ENCODE measurements at regions not wholly inside any gene's neighbourhood (a gene's known extent, or its start where the extent isn't known, plus 50 kb on each side); places are given as distances from the start of the nearest gene placed in this dataset.

DNA sequence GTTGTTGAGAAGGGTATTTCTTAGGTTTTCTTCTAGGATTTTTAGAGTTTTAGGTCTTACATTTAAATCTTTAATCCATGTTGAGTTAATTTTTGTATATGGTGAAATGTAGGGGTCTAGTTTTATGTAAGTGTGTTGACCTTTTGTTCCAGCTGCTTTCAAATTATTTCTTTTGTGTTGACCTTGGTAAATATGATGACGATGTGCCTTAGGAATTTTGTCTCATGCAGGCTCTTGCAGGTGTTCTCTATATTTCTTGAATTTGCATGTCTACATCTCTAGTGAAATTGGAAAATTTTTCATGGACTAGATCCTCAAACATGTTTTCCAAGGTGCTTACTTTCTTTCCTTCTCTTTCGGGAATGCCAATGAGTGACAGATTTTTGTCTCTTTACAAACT lies 1609.3 kb upstream of the ZEB2 start (continued):
- no peak for TF ChIP-seq JUND (IDR thresholded peaks at IDR 0.05)
- TF ChIP-seq EGR1 (IDR thresholded peaks at IDR 0.05; ENCODE audit: low read depth) = no peak

DNA sequence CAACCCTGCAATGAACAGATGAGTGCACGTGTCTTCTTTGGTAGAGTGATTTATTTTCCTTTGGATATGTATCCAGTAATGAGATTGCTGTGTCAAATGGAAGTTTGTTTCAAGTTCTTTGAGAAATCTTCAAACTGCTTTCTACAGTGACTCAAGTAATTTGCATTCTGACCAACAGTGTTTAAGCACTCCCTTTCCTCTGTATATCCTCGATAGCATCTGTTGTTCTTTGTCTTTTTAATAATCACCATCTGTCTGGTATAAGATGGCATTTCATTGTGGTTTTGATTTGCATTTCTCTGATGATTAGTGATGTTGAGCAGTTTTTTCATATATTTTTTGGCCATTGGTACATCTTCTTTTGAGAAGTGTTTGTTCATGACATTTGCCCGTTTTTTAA lies 1608.3 kb upstream of the ZEB2 start:
- CTCF ChIA-PET = no interaction called here

More for the DNA sequence above, 1608.3 kb upstream of the ZEB2 start:
- H3K4me2 ChIP-seq (ENCODE audit: low read length) = no peak overlapping the region
- intact Hi-C loops (cut with micrococcal nuclease) = loop anchor here (5.0 kb wide), 1 partner anchor 41 kb away; no protein-coding TSS in a partner anchor
- no peak overlapping the region for H3K27ac ChIP-seq (ENCODE audit: low read depth, low read length)
- no peaks in the 10 kb centered on the region for H3K36me3 ChIP-seq (ENCODE audit: control insufficient read depth in 1 of 2, insufficient read depth in 2 of 2, low read length in 2 of 2)
- no peaks in the 10 kb centered on the region for H3K79me2 ChIP-seq (ENCODE audit: insufficient read depth, low read length)
- RAD21 ChIA-PET (ENCODE audit: low non-redundant PET in 1 of 2, low total read pairs in 2 of 2, uncharacterized antibody in 2 of 2, unreplicated experiment in 2 of 2) = no interaction called here
- no peaks in the 10 kb centered on the region for H3K27me3 ChIP-seq (ENCODE audit: insufficient read depth, low read length)
- H3K9me2 ChIP-seq (ENCODE audit: insufficient read depth) = no peaks in the 10 kb centered on the region
- no TSS peak for BruUV-seq (replicated peaks)
- DNase-seq (ENCODE audit: low read depth, low spot score) (no peak), ATAC-seq (no peak)
- H3K9ac ChIP-seq (ENCODE audit: low read length) = no peak overlapping the region
- POLR2A ChIA-PET = no interaction called here
- no peaks in the 10 kb centered on the region for H3K4me1 ChIP-seq (ENCODE audit: control insufficient read depth in 1 of 2, insufficient read depth in 2 of 2, low read length in 2 of 2)
- TF ChIP-seq, protein P1, sequence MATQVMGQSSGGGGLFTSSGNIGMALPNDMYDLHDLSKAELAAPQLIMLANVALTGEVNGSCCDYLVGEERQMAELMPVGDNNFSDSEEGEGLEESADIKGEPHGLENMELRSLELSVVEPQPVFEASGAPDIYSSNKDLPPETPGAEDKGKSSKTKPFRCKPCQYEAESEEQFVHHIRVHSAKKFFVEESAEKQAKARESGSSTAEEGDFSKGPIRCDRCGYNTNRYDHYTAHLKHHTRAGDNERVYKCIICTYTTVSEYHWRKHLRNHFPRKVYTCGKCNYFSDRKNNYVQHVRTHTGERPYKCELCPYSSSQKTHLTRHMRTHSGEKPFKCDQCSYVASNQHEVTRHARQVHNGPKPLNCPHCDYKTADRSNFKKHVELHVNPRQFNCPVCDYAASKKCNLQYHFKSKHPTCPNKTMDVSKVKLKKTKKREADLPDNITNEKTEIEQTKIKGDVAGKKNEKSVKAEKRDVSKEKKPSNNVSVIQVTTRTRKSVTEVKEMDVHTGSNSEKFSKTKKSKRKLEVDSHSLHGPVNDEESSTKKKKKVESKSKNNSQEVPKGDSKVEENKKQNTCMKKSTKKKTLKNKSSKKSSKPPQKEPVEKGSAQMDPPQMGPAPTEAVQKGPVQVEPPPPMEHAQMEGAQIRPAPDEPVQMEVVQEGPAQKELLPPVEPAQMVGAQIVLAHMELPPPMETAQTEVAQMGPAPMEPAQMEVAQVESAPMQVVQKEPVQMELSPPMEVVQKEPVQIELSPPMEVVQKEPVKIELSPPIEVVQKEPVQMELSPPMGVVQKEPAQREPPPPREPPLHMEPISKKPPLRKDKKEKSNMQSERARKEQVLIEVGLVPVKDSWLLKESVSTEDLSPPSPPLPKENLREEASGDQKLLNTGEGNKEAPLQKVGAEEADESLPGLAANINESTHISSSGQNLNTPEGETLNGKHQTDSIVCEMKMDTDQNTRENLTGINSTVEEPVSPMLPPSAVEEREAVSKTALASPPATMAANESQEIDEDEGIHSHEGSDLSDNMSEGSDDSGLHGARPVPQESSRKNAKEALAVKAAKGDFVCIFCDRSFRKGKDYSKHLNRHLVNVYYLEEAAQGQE (IDR thresholded peaks at IDR 0.05; ENCODE audit: low read depth) = no peak
- TF ChIP-seq YY1 (IDR thresholded peaks at IDR 0.05; ENCODE audit: extremely low read depth, insufficient replicate concordance, low read depth, low read length) (no peak), SP1 (IDR thresholded peaks at IDR 0.05; ENCODE audit: low read depth) (no peak), POLR2AphosphoS5 (IDR thresholded peaks at IDR 0.05; ENCODE audit: low read depth, low read length) (no peak), ZFX (IDR thresholded peaks at IDR 0.05) (no peak), POLR2A (IDR thresholded peaks at IDR 0.05; ENCODE audit: borderline replicate concordance, extremely low read depth, insufficient read depth, insufficient read length) (no peak), SRF (IDR thresholded peaks at IDR 0.05; ENCODE audit: low read depth) (no peak), RAD21 (IDR thresholded peaks at IDR 0.05; ENCODE audit: low read depth) (no peak), ELF1 (IDR thresholded peaks at IDR 0.05; ENCODE audit: borderline replicate concordance, low read depth) (no peak), CEBPB (IDR thresholded peaks at IDR 0.05; ENCODE audit: low read depth) (no peak), FOSL1 (IDR thresholded peaks at IDR 0.05; ENCODE audit: low read depth) (no peak), SIN3A (IDR thresholded peaks at IDR 0.05; ENCODE audit: low read depth) (no peak), TCF7L2 (IDR thresholded peaks at IDR 0.05; ENCODE audit: borderline replicate concordance, extremely low read depth, insufficient read depth, insufficient read length) (no peak), EZH2phosphoT487 (IDR thresholded peaks at IDR 0.05; ENCODE audit: borderline replicate concordance) (no peak)
- TF ChIP-seq, protein P2, sequence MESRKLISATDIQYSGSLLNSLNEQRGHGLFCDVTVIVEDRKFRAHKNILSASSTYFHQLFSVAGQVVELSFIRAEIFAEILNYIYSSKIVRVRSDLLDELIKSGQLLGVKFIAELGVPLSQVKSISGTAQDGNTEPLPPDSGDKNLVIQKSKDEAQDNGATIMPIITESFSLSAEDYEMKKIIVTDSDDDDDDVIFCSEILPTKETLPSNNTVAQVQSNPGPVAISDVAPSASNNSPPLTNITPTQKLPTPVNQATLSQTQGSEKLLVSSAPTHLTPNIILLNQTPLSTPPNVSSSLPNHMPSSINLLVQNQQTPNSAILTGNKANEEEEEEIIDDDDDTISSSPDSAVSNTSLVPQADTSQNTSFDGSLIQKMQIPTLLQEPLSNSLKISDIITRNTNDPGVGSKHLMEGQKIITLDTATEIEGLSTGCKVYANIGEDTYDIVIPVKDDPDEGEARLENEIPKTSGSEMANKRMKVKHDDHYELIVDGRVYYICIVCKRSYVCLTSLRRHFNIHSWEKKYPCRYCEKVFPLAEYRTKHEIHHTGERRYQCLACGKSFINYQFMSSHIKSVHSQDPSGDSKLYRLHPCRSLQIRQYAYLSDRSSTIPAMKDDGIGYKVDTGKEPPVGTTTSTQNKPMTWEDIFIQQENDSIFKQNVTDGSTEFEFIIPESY (IDR thresholded peaks at IDR 0.05; ENCODE audit: extremely low read depth, insufficient replicate concordance, low read length) = no peak
- no peak overlapping the region for H3K4me3 ChIP-seq (replicated peaks in 1 of 2; ENCODE audit: low read depth in 1 of 2, low read length in 2 of 2)
- H2AFZ ChIP-seq (ENCODE audit: low read depth, low read length, poor library complexity, severe bottlenecking) = no peak overlapping the region
- H3K9me3 ChIP-seq (ENCODE audit: control insufficient read depth in 1 of 2, insufficient read depth in 1 of 2, low read depth in 1 of 2, low read length in 2 of 2) = no peaks in the 10 kb centered on the region
- H4K20me1 ChIP-seq (ENCODE audit: insufficient read depth) = no peaks in the 10 kb centered on the region
